ENCODE measurements at regions not wholly inside any gene's neighbourhood (a gene's known extent, or its start where the extent isn't known, plus 50 kb on each side); places are given as distances from the start of the nearest gene placed in this dataset.

GRCh38 chr4:171629182-171629581, 184.0 kb upstream of the GALNTL6 start:
- Histone ChIP-seq H3K4ac (replicated peaks; ENCODE audit: insufficient read length, low read depth, low read length) (no peak overlapping the region), H4K5ac (ENCODE audit: insufficient read length, low read depth, low read length) (no peak overlapping the region), H4K20me1 (replicated peaks in 1 of 2; ENCODE audit: control insufficient read depth in 1 of 2, insufficient read depth in 2 of 2, low read length in 2 of 2) (no peaks in the 10 kb centered on the region), H3K9ac (replicated peaks in 1 of 4; ENCODE audit: extremely low read depth in 1 of 4, low read depth in 3 of 4, low read length in 3 of 4) (no peak overlapping the region), H3K27ac (ENCODE audit: low read depth, low read length) (no peak overlapping the region), H3K27me3 (replicated peaks in 1 of 4; ENCODE audit: control insufficient read depth in 3 of 4, extremely low read depth in 1 of 4, insufficient read depth in 3 of 4, low read length in 3 of 4) (no peaks in the 10 kb centered on the region), H2BK12ac (ENCODE audit: low read depth, low read length) (no peak overlapping the region), H4K91ac (replicated peaks; ENCODE audit: insufficient read length, low read length) (no peak overlapping the region), H2AK5ac (ENCODE audit: low read depth, low read length) (no peak overlapping the region), H3K36me3 (ENCODE audit: control insufficient read depth in 2 of 4, insufficient read depth in 4 of 4, low read length in 3 of 4) (no peaks in the 10 kb centered on the region), H2BK120ac (replicated peaks; ENCODE audit: low read depth, low read length) (no peak overlapping the region), H2BK5ac (ENCODE audit: low read depth, low read length) (no peak overlapping the region), H3K23ac (ENCODE audit: insufficient read length) (no peak overlapping the region), H3K4me3 (ENCODE audit: extremely low read depth in 1 of 4, insufficient read depth in 2 of 4, low read depth in 3 of 4, low read length in 4 of 4) (no peak overlapping the region), H3K23me2 (ENCODE audit: low read depth, low read length) (no peaks in the 10 kb centered on the region), H3K14ac (ENCODE audit: insufficient read length) (no peak overlapping the region), H3K79me1 (ENCODE audit: low read depth, low read length) (no peaks in the 10 kb centered on the region), H3K18ac (ENCODE audit: extremely low read depth, low read length) (no peak overlapping the region), H3K79me2 (ENCODE audit: control insufficient read depth in 1 of 2, insufficient read depth in 2 of 2, low read length in 2 of 2) (no peaks in the 10 kb centered on the region), H2BK20ac (ENCODE audit: low read length) (no peak overlapping the region), H2AFZ (ENCODE audit: low read length) (no peak overlapping the region), H3K4me2 (ENCODE audit: insufficient read depth in 1 of 2, low read depth in 2 of 2, low read length in 2 of 2) (no peak overlapping the region), H4K8ac (ENCODE audit: extremely low read depth, insufficient read depth, low read length) (no peak overlapping the region), H3K9me3 (ENCODE audit: insufficient read depth in 2 of 2, low read depth in 1 of 2, low read length in 1 of 2) (no peaks in the 10 kb centered on the region), H2BK15ac (ENCODE audit: low read length) (no peak overlapping the region), H3K4me1 (replicated peaks in 1 of 4; ENCODE audit: control insufficient read depth in 3 of 4, insufficient read depth in 4 of 4, low read length in 3 of 4) (no peaks in the 10 kb centered on the region), H3K56ac (replicated peaks; ENCODE audit: insufficient read length, low read depth, low read length) (no peak overlapping the region)
- DNase-seq (ENCODE audit: low read depth in 1 of 2, low spot score in 2 of 2) (no peak), FAIRE-seq (no peak)
- 98% methylated on average over 3 of the region's 3 CpGs; no CpG with 5 or more reads in 1 of the 2 experiments for WGBS, 2 experiments (ENCODE audit: extremely low coverage in 1 of 2, insufficient coverage in 1 of 2, insufficient read length in 1 of 2, insufficient replicate concordance in 2 of 2, low coverage in 1 of 2, low lambda C conversion rate in 2 of 2, missing lambda C conversion rate in 1 of 2)
- ChIA-PET POLR2A (ENCODE audit: partially characterized antibody) (no interaction called here), CTCF (ENCODE audit: partially characterized antibody) (interaction anchor here (0.7 to 1.5 kb wide), 14 partner anchors 10 to 573 kb away, joined by 3 to 8 read pairs (median 4); no protein-coding TSS in a partner anchor)
- TF ChIP-seq FOSL1 (IDR thresholded peaks at IDR 0.05; ENCODE audit: insufficient read depth, low read depth, low read length): no peak
- no peak for TF ChIP-seq BRCA1 (IDR thresholded peaks at IDR 0.05; ENCODE audit: low read depth, low read length)
- TF ChIP-seq HDAC6 (IDR thresholded peaks at IDR 0.05; ENCODE audit: low read depth, low read length): no peak
- TF ChIP-seq ATF3 (IDR thresholded peaks at IDR 0.05; ENCODE audit: insufficient read depth, low read depth, low read length): no peak
- TF ChIP-seq NRF1 (IDR thresholded peaks at IDR 0.05; ENCODE audit: low read depth, low read length): no peak
- no peak for TF ChIP-seq CTCF (IDR thresholded peaks at IDR 0.05; ENCODE audit: control extremely low read depth in 1 of 3, insufficient read depth in 1 of 3, low read depth in 1 of 3, low read length in 3 of 3)
- TF ChIP-seq CHD2 (IDR thresholded peaks at IDR 0.05; ENCODE audit: low read length): no peak
- no peak for TF ChIP-seq KDM4A (IDR thresholded peaks at IDR 0.05; ENCODE audit: low read depth, low read length, severe bottlenecking)
- TF ChIP-seq GTF2F1 (IDR thresholded peaks at IDR 0.05; ENCODE audit: borderline replicate concordance, low read depth, low read length): no peak
- no peak for TF ChIP-seq CTBP2 (IDR thresholded peaks at IDR 0.05; ENCODE audit: borderline replicate concordance, insufficient read depth, insufficient read length, low read length)
- TF ChIP-seq MAFK (IDR thresholded peaks at IDR 0.05; ENCODE audit: low read depth, low read length): no peak
- no peak for TF ChIP-seq CEBPB (IDR thresholded peaks at IDR 0.05; ENCODE audit: low read depth, low read length)
